Astrocyte (in vitro differentiated cells and primary cell): ENCODE measurements at regions not wholly inside any gene's neighbourhood (a gene's known extent, or its start where the extent isn't known, plus 50 kb on each side); places are given as distances from the start of the nearest gene placed in this dataset.

ENCODE experiments used
- DNase-seq: peaks from one replicate; pipeline ENCODE4 v3.0.0-alpha.2; 2010; ENCODE audit warnings: low read depth
- FAIRE-seq: peaks from 2 replicates; lab custom pipeline; 2011; peaks lifted over from hg19 to GRCh38; lab: Jason Lieb, UNC
- H2AFZ ChIP-seq: 2 replicates; pipeline ENCODE4 v1.6.0; 2012; ENCODE audit warnings: low read depth, low read length, inconsistent platforms
- H3K27ac ChIP-seq: 2 replicates; pipeline ENCODE4 v1.5.1; 2011; ENCODE audit warnings: low read depth, low read length, inconsistent platforms
- H3K27me3 ChIP-seq: 2 replicates; pipeline ENCODE4 v1.6.0; 2011; ENCODE audit warnings: low read length, inconsistent platforms; ENCODE audit not compliant: insufficient read depth
- H3K36me3 ChIP-seq: 2 replicates; pipeline ENCODE4 v1.5.1; 2011; ENCODE audit warnings: low read length, inconsistent platforms; ENCODE audit not compliant: insufficient read depth
- H3K4me1 ChIP-seq: 2 replicates; pipeline ENCODE4 v1.5.1; 2011; ENCODE audit warnings: low read length, inconsistent platforms; ENCODE audit not compliant: insufficient read depth
- H3K4me2 ChIP-seq: 2 replicates; pipeline ENCODE4 v1.6.0; 2012; ENCODE audit warnings: low read length, inconsistent platforms
- H3K4me3 ChIP-seq: 2 replicates; pipeline ENCODE4 v1.5.1; 2011; ENCODE audit warnings: low read depth, mild to moderate bottlenecking, low read length, inconsistent platforms; ENCODE audit not compliant: insufficient read depth
- H3K79me2 ChIP-seq: 2 replicates; pipeline ENCODE4 v1.6.0; 2012; ENCODE audit warnings: mild to moderate bottlenecking, low read length, inconsistent platforms; ENCODE audit not compliant: insufficient read depth
- H3K9ac ChIP-seq: 2 replicates; pipeline ENCODE4 v1.6.0; 2012; ENCODE audit warnings: mild to moderate bottlenecking, low read length, inconsistent platforms
- H3K9me3 ChIP-seq: 2 replicates; pipeline ENCODE4 v1.5.1; 2012; ENCODE audit warnings: low read depth, mild to moderate bottlenecking, low read length, inconsistent platforms; ENCODE audit not compliant: insufficient read depth
- H4K20me1 ChIP-seq: 2 replicates; pipeline ENCODE4 v1.6.0; 2012; ENCODE audit warnings: low read length, inconsistent platforms; ENCODE audit not compliant: insufficient read depth
- H3K27ac Mint-ChIP-seq: one replicate; pipeline ENCODE4 v1.8.0; 2021; ENCODE audit warnings: mild to moderate bottlenecking, mixed read lengths; ENCODE audit not compliant: unreplicated experiment
- H3K27me3 Mint-ChIP-seq: one replicate; pipeline ENCODE4 v1.8.0; 2021; ENCODE audit warnings: low read depth, mixed read lengths; ENCODE audit not compliant: unreplicated experiment
- H3K36me3 Mint-ChIP-seq: one replicate; pipeline ENCODE4 v1.8.0; 2021; ENCODE audit warnings: low read depth, mixed read lengths; ENCODE audit not compliant: unreplicated experiment
- H3K4me1 Mint-ChIP-seq: one replicate; pipeline ENCODE4 v1.8.0; 2021; ENCODE audit warnings: low read depth, mixed read lengths; ENCODE audit not compliant: unreplicated experiment
- H3K4me3 Mint-ChIP-seq: one replicate; pipeline ENCODE4 v1.8.0; 2021; ENCODE audit warnings: mild to moderate bottlenecking, moderate library complexity, mixed read lengths; ENCODE audit not compliant: unreplicated experiment
- H3K9me3 Mint-ChIP-seq: one replicate; pipeline ENCODE4 v1.8.0; 2021; ENCODE audit warnings: mild to moderate bottlenecking, mixed read lengths; ENCODE audit not compliant: unreplicated experiment
- CTCF ChIP-seq: IDR thresholded peaks from 2 replicates; pipeline ENCODE4 v1.5.1; 2011; ENCODE audit warnings: low read depth, mild to moderate bottlenecking, inconsistent platforms, low read length, moderate library complexity; ENCODE audit not compliant: insufficient read depth
- EZH2 ChIP-seq: IDR thresholded peaks from 2 replicates; pipeline ENCODE4 v1.6.1; 2012; ENCODE audit warnings: mild to moderate bottlenecking, low read length, inconsistent platforms; ENCODE audit not compliant: insufficient read depth

GRCh38 chr11:15912825-15913224 is 443.5 kb downstream of the SOX6 start:
- Histone ChIP-seq H4K20me1 (no peaks in the 10 kb centered on the region), H3K9ac (no peak overlapping the region), H2AFZ (no peak overlapping the region), H3K27ac (no peak overlapping the region), H3K27me3 (no peaks in the 10 kb centered on the region), H3K4me1 (no peaks in the 10 kb centered on the region), H3K79me2 (no peaks in the 10 kb centered on the region), H3K4me2 (no peak overlapping the region), H3K4me3 (no peak overlapping the region), H3K36me3 (no peaks in the 10 kb centered on the region), H3K9me3 (no peaks in the 10 kb centered on the region)
- H3K4me3 Mint-ChIP-seq, result no peak overlapping the region
- peaks cover 5% of the 10 kb centered on the region for H3K4me1 Mint-ChIP-seq
- FAIRE-seq, result no peak
- no peak for DNase-seq
- peaks cover 10% of the 10 kb centered on the region for H3K27me3 Mint-ChIP-seq
- H3K9me3 Mint-ChIP-seq, result peaks cover 6% of the 10 kb centered on the region
- TF ChIP-seq EZH2, result no peak
- TF ChIP-seq CTCF, result no peak
- H3K36me3 Mint-ChIP-seq, result no peaks in the 10 kb centered on the region
- no peak overlapping the region for H3K27ac Mint-ChIP-seq

- Histone ChIP-seq H3K9me3 (no peaks in the 10 kb centered on the region), H3K27ac (no peak overlapping the region), H3K79me2 (no peaks in the 10 kb centered on the region), H4K20me1 (no peaks in the 10 kb centered on the region), H3K4me2 (no peak overlapping the region), H3K36me3 (no peaks in the 10 kb centered on the region), H3K4me1 (no peaks in the 10 kb centered on the region), H3K9ac (no peak overlapping the region), H3K4me3 (no peak overlapping the region), H2AFZ (no peak overlapping the region), H3K27me3 (no peaks in the 10 kb centered on the region)
- DNase-seq, result no peak
- TF ChIP-seq CTCF (no peak), EZH2 (no peak)
- Mint-ChIP-seq H3K36me3 (peaks cover 2% of the 10 kb centered on the region), H3K27ac (no peak overlapping the region), H3K4me3 (no peak overlapping the region), H3K4me1 (peaks cover 5% of the 10 kb centered on the region), H3K27me3 (peaks cover 11% of the 10 kb centered on the region), H3K9me3 (peaks cover 7% of the 10 kb centered on the region)
- no peak for FAIRE-seq
These were observed 443.1 kb downstream of the SOX6 start for GRCh38 chr11:15913261-15913660.
